GM12878 (cell line): ENCODE measurements at regions not wholly inside any gene's neighbourhood (a gene's known extent, or its start where the extent isn't known, plus 50 kb on each side); places are given as distances from the start of the nearest gene placed in this dataset.

Source experiments
- CTCF ChIP-seq, 3 experiments: IDR thresholded peaks in 2 of 3; conservative IDR thresholded peaks in 1 of 3; 2 replicates each; pipeline ENCODE4 v1.5.1; 2011; ENCODE audit warnings: low read depth in 3 of 3, low read length in 3 of 3, mild to moderate bottlenecking in 3 of 3, control low read depth in 2 of 3, moderate library complexity in 2 of 3, inconsistent platforms in 1 of 3, mixed read lengths in 1 of 3; ENCODE audit not compliant: control insufficient read depth in 2 of 3, insufficient read depth in 1 of 3; ENCODE audit errors: extremely low read depth in 1 of 3
- EP300 ChIP-seq, 2 experiments: fragments of 150-350 bp in 1 of 2; IDR thresholded peaks; 2 replicates each; pipeline ENCODE4 v1.6.1; 2011 to 2012; ENCODE audit warnings: low read depth in 2 of 2, low read length in 2 of 2, borderline replicate concordance in 1 of 2, improper control_type of control experiment in 1 of 2, inconsistent platforms in 1 of 2; ENCODE audit not compliant: control insufficient read depth in 1 of 2
- EZH2 ChIP-seq: IDR thresholded peaks from 2 replicates; pipeline ENCODE4 v1.6.1; 2012; ENCODE audit warnings: low read depth, mild to moderate bottlenecking, control low read depth, inconsistent platforms, low read length, borderline replicate concordance; ENCODE audit not compliant: control insufficient read depth
- NFYA ChIP-seq: IDR thresholded peaks from 2 replicates; pipeline ENCODE4 v1.6.1; 2011; ENCODE audit warnings: low read depth, mild to moderate bottlenecking, low read length, improper control_type of control experiment, borderline replicate concordance
- POLR2A ChIP-seq: IDR thresholded peaks from 2 replicates; pipeline ENCODE4 v1.6.1; 2011; ENCODE audit warnings: low read depth, mild to moderate bottlenecking, low read length
- YY1 ChIP-seq: IDR thresholded peaks from 2 replicates; pipeline ENCODE4 v1.6.1; 2011; ENCODE audit warnings: low read depth, mild to moderate bottlenecking, low read length

- TF ChIP-seq POLR2A, result no peak
- TF ChIP-seq EP300 (IDR thresholded peaks at IDR 0.05; ENCODE audit: borderline replicate concordance in 1 of 2, control insufficient read depth in 1 of 2, low read depth in 2 of 2, low read length in 2 of 2), result no peak
- no peak for TF ChIP-seq CTCF (IDR thresholded peaks at IDR 0.05 in 2 of 3, conservative IDR thresholded peaks at IDR 0.05 in 1 of 3; ENCODE audit: control insufficient read depth in 2 of 3, extremely low read depth in 1 of 3, insufficient read depth in 1 of 3, low read depth in 3 of 3, low read length in 3 of 3)
- no peak for TF ChIP-seq NFYA
- no peak for TF ChIP-seq YY1
- no peak for TF ChIP-seq EZH2
These were observed 104.1 kb downstream of the DDX1 start for GRCh38 chr2:15695582-15696330.
